Esophagus muscularis mucosa (tissue), 4 donors: ENCODE measurements at regions not wholly inside any gene's neighbourhood (a gene's known extent, or its start where the extent isn't known, plus 50 kb on each side); places are given as distances from the start of the nearest gene placed in this dataset.

Source experiments
- CTCF ChIP-seq, 3 experiments: fragments of 200-600 bp in 2 of 3; fragments of 450-650 bp in 1 of 3; sonication (generic) in 2 of 3; IDR thresholded peaks; one replicate each; pipeline ENCODE4 v1.5.1; 2017 to 2019; ENCODE audit warnings: antibody characterized with exemption in 3 of 3, mild to moderate bottlenecking in 2 of 3, moderate library complexity in 1 of 3
- EP300 ChIP-seq: sonication (generic); formaldehyde crosslinking; IDR thresholded peaks from one replicate; pipeline ENCODE4 v1.6.1; 2017; ENCODE audit warnings: antibody characterized with exemption
- POLR2A ChIP-seq: fragments of 450-650 bp; IDR thresholded peaks from one replicate; pipeline ENCODE4 v1.6.1; 2017; ENCODE audit warnings: antibody characterized with exemption, moderate library complexity, mild to moderate bottlenecking, low read depth
- POLR2AphosphoS5 ChIP-seq, 2 donors: sonication (generic); formaldehyde crosslinking; IDR thresholded peaks; one replicate each; pipeline ENCODE4 v1.6.1; 2017; ENCODE audit warnings: antibody characterized with exemption in 2 of 2

DNA sequence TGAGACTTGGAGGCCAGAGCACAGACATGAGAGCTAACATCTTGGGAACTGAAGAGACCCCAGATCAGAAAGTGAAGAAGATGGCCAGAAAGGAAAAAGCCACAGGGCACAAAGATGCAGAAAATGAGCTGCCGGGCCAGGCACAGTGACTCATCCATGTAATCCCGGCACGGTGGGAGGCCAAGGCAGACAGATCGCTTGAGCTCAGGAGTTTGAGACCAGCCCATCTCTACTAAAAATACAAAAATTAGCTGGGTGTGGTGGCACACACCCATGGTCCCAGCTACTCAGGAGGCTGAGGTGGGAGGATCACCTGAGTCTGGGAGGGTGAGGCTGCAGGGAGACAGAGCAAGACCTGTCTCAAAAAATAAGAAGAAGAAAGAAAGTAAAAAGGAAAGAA is 81.4 kb upstream of the MGMT start:
- TF ChIP-seq CTCF (IDR thresholded peaks at IDR 0.05) (no peak), POLR2A (no peak), POLR2AphosphoS5 (IDR thresholded peaks at IDR 0.05) (no peak), EP300 (no peak)
